Caco-2 (cell line): ENCODE measurements at regions not wholly inside any gene's neighbourhood (a gene's known extent, or its start where the extent isn't known, plus 50 kb on each side); places are given as distances from the start of the nearest gene placed in this dataset.
"Not testable (repeated sequence)": the region's sequence is repeated elsewhere in the genome, so short reads cannot be mapped to it uniquely, and the experiment has no call there.

Source experiments
- BruUV-seq: library from RNA; stranded (reverse); fragments of 400-500 nt; replicated peaks from 2 replicates; lab custom pipeline; 2021; lab: Mats Ljungman, UMichigan
- CTCF ChIA-PET: fragments of 300-600 bp; sonication (Branson Sonifier 250); formaldehyde crosslinking; loops from one replicate; lab custom pipeline; 2022; ENCODE audit warnings: antibody characterized with exemption; lab: Charles Lee
- POLR2A ChIA-PET: fragments of 300-600 bp; sonication (Branson Sonifier 250); formaldehyde crosslinking; loops from one replicate; lab custom pipeline; 2022; ENCODE audit warnings: antibody characterized with exemption; lab: Charles Lee
- DNase-seq, 2 experiments: peaks; one replicate each; pipeline versions ENCODE4 v3.0.0 to v3.0.0-alpha.2; 2020 to 2022
- H3K27me3 ChIP-seq: replicated peaks from 2 replicates; pipeline ENCODE4 v1.6.0; 2011; ENCODE audit warnings: low read length; ENCODE audit not compliant: control insufficient read depth, insufficient read depth
- H3K36me3 ChIP-seq: 2 replicates; pipeline ENCODE4 v1.5.1; 2011; ENCODE audit warnings: low read length; ENCODE audit not compliant: control insufficient read depth, insufficient read depth
- H3K4me1 ChIP-seq: fragments of 250-450 bp; sonication (Bioruptor Pico); 2 replicates; pipeline ENCODE4 v1.5.1; 2020; ENCODE audit warnings: mild to moderate bottlenecking
- H3K4me3 ChIP-seq: 2 replicates; pipeline ENCODE4 v1.5.1; 2011; ENCODE audit warnings: low read depth, mild to moderate bottlenecking, control low read depth, low read length
- H3K9me3 ChIP-seq: fragments of 250-450 bp; sonication (Bioruptor Pico); 2 replicates; pipeline ENCODE4 v1.5.1; 2020; ENCODE audit warnings: mild to moderate bottlenecking, moderate library complexity
- H3K27ac Mint-ChIP-seq: one replicate; pipeline ENCODE4 v1.8.0; 2022; ENCODE audit warnings: mixed read lengths; ENCODE audit not compliant: unreplicated experiment
- H3K27me3 Mint-ChIP-seq: one replicate; pipeline ENCODE4 v1.8.0; 2022; ENCODE audit warnings: mixed read lengths; ENCODE audit not compliant: insufficient read depth, unreplicated experiment
- H3K36me3 Mint-ChIP-seq: one replicate; pipeline ENCODE4 v1.8.0; 2022; ENCODE audit warnings: mild to moderate bottlenecking, mixed read lengths; ENCODE audit not compliant: insufficient read depth, unreplicated experiment
- H3K4me1 Mint-ChIP-seq: one replicate; pipeline ENCODE4 v1.8.0; 2022; ENCODE audit warnings: low read depth, mixed read lengths; ENCODE audit not compliant: unreplicated experiment
- H3K4me3 Mint-ChIP-seq: one replicate; pipeline ENCODE4 v1.8.0; 2022; ENCODE audit warnings: mild to moderate bottlenecking, moderate library complexity, mixed read lengths; ENCODE audit not compliant: unreplicated experiment
- H3K9me3 Mint-ChIP-seq: one replicate; pipeline ENCODE4 v1.8.0; 2022; ENCODE audit warnings: mixed read lengths; ENCODE audit not compliant: unreplicated experiment
- intact Hi-C: fragments of 100-400 bp; cut with micrococcal nuclease; formaldehyde crosslinking; loops from one replicate; pipeline ENCODE4 v1.10.0; 2022; ENCODE audit not compliant: unreplicated experiment
- TF ChIP-seq, protein P1 (sequence below), 2 experiments: fragments of 200-600 bp in 1 of 2; IDR thresholded peaks; 1 replicate in 1 of 2; 2 replicates in 1 of 2; pipeline versions ENCODE4 v1.5.1 to v1.8.0; 2011 to 2022; ENCODE audit warnings: antibody characterized with exemption in 1 of 2, control low read depth in 1 of 2, inconsistent platforms in 1 of 2, low read depth in 1 of 2, low read length in 1 of 2, mild to moderate bottlenecking in 1 of 2, moderate library complexity in 1 of 2; ENCODE audit not compliant: insufficient read depth in 1 of 2, severe bottlenecking in 1 of 2, unreplicated experiment in 1 of 2

DNA sequence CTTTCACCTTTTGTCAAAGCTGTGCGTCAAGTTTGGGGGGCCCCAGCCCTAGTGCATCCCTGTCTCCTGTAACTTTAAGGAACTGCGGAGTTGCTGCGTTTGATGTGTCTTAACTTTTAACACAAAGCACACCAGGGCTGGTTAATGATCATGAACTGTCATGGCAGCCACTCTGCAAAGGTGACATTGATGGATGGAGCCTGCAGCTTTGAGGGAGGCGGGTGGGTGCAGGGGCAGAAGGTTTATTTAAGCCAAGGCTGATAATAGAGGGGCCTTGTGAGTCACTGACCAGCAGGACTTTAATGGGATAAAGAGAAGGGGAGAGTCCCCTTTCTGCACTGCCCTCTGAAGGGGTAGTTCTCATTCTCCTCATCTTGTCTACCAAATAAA is 190.2 kb upstream of the GATA6 start:
- Mint-ChIP-seq H3K4me1 (peaks cover 37% of the 10 kb centered on the region), H3K9me3 (peaks cover 14% of the 10 kb centered on the region), H3K27ac (peak overlapping the region; percentile 93), H3K4me3 (peak overlapping the region; percentile 73), H3K36me3 (peaks cover 16% of the 10 kb centered on the region), H3K27me3 (no peaks in the 10 kb centered on the region)
- DNase-seq = peak; percentile 69 to 86
- TF ChIP-seq, protein P1, sequence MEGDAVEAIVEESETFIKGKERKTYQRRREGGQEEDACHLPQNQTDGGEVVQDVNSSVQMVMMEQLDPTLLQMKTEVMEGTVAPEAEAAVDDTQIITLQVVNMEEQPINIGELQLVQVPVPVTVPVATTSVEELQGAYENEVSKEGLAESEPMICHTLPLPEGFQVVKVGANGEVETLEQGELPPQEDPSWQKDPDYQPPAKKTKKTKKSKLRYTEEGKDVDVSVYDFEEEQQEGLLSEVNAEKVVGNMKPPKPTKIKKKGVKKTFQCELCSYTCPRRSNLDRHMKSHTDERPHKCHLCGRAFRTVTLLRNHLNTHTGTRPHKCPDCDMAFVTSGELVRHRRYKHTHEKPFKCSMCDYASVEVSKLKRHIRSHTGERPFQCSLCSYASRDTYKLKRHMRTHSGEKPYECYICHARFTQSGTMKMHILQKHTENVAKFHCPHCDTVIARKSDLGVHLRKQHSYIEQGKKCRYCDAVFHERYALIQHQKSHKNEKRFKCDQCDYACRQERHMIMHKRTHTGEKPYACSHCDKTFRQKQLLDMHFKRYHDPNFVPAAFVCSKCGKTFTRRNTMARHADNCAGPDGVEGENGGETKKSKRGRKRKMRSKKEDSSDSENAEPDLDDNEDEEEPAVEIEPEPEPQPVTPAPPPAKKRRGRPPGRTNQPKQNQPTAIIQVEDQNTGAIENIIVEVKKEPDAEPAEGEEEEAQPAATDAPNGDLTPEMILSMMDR (IDR thresholded peaks at IDR 0.05; ENCODE audit: insufficient read depth in 1 of 2, low read depth in 1 of 2, low read length in 1 of 2, severe bottlenecking in 1 of 2, unreplicated experiment in 1 of 2) = no peak
- H3K9me3 ChIP-seq = no peaks in the 10 kb centered on the region
- H3K36me3 ChIP-seq = no peaks in the 10 kb centered on the region
- CTCF ChIA-PET = interaction anchor here (0.8 kb wide), 1 partner anchor 12 kb away, joined by 3 read pairs; no protein-coding TSS in a partner anchor
- H3K4me3 ChIP-seq = no peak overlapping the region
- POLR2A ChIA-PET = no interaction called here
- intact Hi-C loops = loop anchor here (2.0 to 5.0 kb wide), 2 partner anchors 18 to 188 kb away; partner anchors contain the start of gene GATA6
- BruUV-seq = no TSS peak
- peaks cover 45% of the 10 kb centered on the region for H3K4me1 ChIP-seq
- H3K27me3 ChIP-seq = no peaks in the 10 kb centered on the region

DNA sequence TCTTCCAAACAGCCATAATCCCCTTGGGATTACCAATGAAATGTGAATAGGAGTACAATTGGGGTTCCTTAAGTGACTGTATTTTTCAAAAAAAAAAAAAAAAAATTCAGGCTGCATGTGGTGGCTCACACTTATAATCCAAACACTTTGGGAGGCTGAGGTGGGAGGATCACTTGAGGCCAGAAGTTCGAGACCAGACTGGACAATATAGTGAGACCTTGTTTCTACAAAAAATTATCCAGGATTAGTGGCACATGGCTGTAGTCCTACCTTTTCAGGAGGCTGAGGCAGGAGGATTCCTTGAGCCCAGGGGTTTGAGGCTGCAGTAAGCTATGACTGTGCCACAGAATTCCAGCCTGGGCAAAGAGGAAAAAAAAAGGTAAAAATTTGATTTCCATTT is 189.6 kb upstream of the GATA6 start:
- Mint-ChIP-seq H3K36me3 (peaks cover 16% of the 10 kb centered on the region), H3K27ac (peak overlapping the region; percentile 93), H3K9me3 (peaks cover 15% of the 10 kb centered on the region), H3K27me3 (no peaks in the 10 kb centered on the region), H3K4me3 (peak overlapping the region; percentile 73), H3K4me1 (peaks cover 37% of the 10 kb centered on the region)
- POLR2A ChIA-PET = interaction anchor here (2.6 kb wide), 1 partner anchor 11 kb away, joined by 19 read pairs; no protein-coding TSS in a partner anchor
- intact Hi-C loops = loop anchor here (1.0 to 5.0 kb wide), 4 partner anchors 12 to 188 kb away; partner anchors contain the start of gene GATA6
- Histone ChIP-seq H3K27me3 (no peaks in the 10 kb centered on the region), H3K4me3 (no peak overlapping the region), H3K4me1 (peaks cover 45% of the 10 kb centered on the region), H3K36me3 (no peaks in the 10 kb centered on the region), H3K9me3 (no peaks in the 10 kb centered on the region)
- CTCF ChIA-PET = interaction anchor here (2.7 kb wide), 1 partner anchor 11 kb away, joined by 12 read pairs; no protein-coding TSS in a partner anchor
- TF ChIP-seq, protein P1 (IDR thresholded peaks at IDR 0.05; ENCODE audit: insufficient read depth in 1 of 2, low read depth in 1 of 2, low read length in 1 of 2, severe bottlenecking in 1 of 2, unreplicated experiment in 1 of 2) = no peak
- TSS peak; percentile 42 for BruUV-seq
- no peak for DNase-seq

DNA sequence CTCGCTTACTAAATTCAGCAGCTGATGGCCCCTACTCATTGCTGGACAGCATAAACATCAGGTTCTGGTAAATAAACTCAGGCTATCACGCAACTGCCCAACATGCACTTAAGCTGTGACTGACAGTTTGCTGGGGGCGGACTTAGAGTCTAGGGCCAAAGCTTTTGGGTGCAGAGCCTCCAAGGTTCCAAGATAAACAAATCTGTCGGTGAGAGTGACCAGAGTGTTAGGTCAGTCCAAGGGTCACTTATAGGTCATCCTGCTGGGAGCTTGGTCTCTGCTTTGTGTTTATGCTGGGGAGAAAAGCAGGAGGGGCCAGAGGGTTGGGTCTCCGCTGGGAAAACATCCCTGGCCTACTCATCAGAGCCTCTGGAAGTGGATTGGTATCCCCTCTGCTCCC is 188.6 kb upstream of the GATA6 start:
- DNase-seq = peak; percentile 82 to 89
- ChIA-PET CTCF (interaction anchor here (0.6 to 2.7 kb wide), 5 partner anchors 10 to 781 kb away, joined by 3 to 12 read pairs (median 3); no protein-coding TSS in a partner anchor), POLR2A (interaction anchor here (0.6 to 2.6 kb wide), 4 partner anchors 10 to 64 kb away, joined by 3 to 19 read pairs (median 4); no protein-coding TSS in a partner anchor)
- BruUV-seq = no TSS peak
- H3K4me1 ChIP-seq = peaks cover 45% of the 10 kb centered on the region
- H3K36me3 ChIP-seq = no peaks in the 10 kb centered on the region
- TF ChIP-seq, protein P1 (IDR thresholded peaks at IDR 0.05; ENCODE audit: insufficient read depth in 1 of 2, low read depth in 1 of 2, low read length in 1 of 2, severe bottlenecking in 1 of 2, unreplicated experiment in 1 of 2) = no peak
- no peak overlapping the region for H3K4me3 ChIP-seq
- intact Hi-C loops = loop anchor here (1.0 to 5.0 kb wide), 2 partner anchors 11 to 42 kb away; no protein-coding TSS in a partner anchor
- Mint-ChIP-seq H3K27ac (peak overlapping the region; percentile 86), H3K4me1 (peaks cover 37% of the 10 kb centered on the region), H3K9me3 (peaks cover 15% of the 10 kb centered on the region), H3K36me3 (peaks cover 16% of the 10 kb centered on the region), H3K4me3 (peak overlapping the region; percentile 66), H3K27me3 (no peaks in the 10 kb centered on the region)
- H3K9me3 ChIP-seq = no peaks in the 10 kb centered on the region
- H3K27me3 ChIP-seq = no peaks in the 10 kb centered on the region

DNA sequence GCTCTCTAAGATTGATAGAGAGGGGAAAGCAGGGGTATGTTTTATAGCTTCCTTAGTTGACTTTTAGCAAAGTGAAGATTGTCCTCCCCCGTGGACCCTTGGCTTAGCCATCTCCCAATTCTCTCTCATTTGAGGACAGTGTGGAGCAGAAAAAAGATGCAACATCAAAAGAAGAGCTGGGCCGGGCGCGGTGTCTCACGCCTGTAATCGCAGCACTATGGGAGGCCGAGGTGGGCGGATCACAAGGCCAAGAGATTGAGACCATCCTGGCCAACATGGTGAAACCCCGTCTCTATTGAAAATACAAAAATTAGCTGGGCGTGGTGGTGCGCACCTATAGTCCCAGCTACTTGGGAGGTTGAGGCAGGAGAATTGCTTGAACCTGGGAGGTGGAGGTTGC is 187.9 kb upstream of the GATA6 start:
- intact Hi-C loops = loop anchor here (5.0 kb wide), 1 partner anchor 41 kb away; no protein-coding TSS in a partner anchor

More for the DNA sequence above, 187.9 kb upstream of the GATA6 start:
- not testable (repeated sequence) for H3K27me3 Mint-ChIP-seq, H3K27me3 ChIP-seq, H3K36me3 ChIP-seq, H3K4me3 ChIP-seq, H3K9me3 ChIP-seq, BruUV-seq, DNase-seq
- peak overlapping the region; percentile 66 for H3K4me3 Mint-ChIP-seq
- H3K36me3 Mint-ChIP-seq = peaks cover 16% of the 10 kb centered on the region
- ChIA-PET CTCF (interaction anchor here (1.1 to 2.7 kb wide), 2 partner anchors 10 to 25 kb away, joined by 3 to 12 read pairs; no protein-coding TSS in a partner anchor), POLR2A (interaction anchor here (0.6 to 2.6 kb wide), 4 partner anchors 9 to 68 kb away, joined by 3 to 19 read pairs (median 4); no protein-coding TSS in a partner anchor)
- H3K27ac Mint-ChIP-seq = peak overlapping the region; percentile 86
- peaks cover 37% of the 10 kb centered on the region for H3K4me1 Mint-ChIP-seq
- H3K9me3 Mint-ChIP-seq = peaks cover 15% of the 10 kb centered on the region
- H3K4me1 ChIP-seq = peaks cover 45% of the 10 kb centered on the region
